Cardiac muscle cell (in vitro differentiated cells and primary cell): ENCODE measurements at regions not wholly inside any gene's neighbourhood (a gene's known extent, or its start where the extent isn't known, plus 50 kb on each side); places are given as distances from the start of the nearest gene placed in this dataset.

Experiments used
- DNase-seq, 2 donors: peaks; one replicate each; pipeline versions ENCODE4 v3.0.0 to v3.0.0-alpha.2; 2010 to 2017; ENCODE audit warnings: low read depth in 1 of 2, low spot score in 1 of 2
- H3K27ac ChIP-seq: fragments of 200-600 bp; sonication (generic); 2 replicates; pipeline ENCODE4 v1.5.1; 2016
- H3K27me3 ChIP-seq: fragments of 200-600 bp; sonication (generic); 2 replicates; pipeline ENCODE4 v1.6.0; 2016; ENCODE audit warnings: control low read depth
- H3K36me3 ChIP-seq: fragments of 200-600 bp; sonication (generic); 2 replicates; pipeline ENCODE4 v1.5.1; 2016; ENCODE audit warnings: control low read depth
- H3K4me1 ChIP-seq: fragments of 200-600 bp; sonication (generic); 2 replicates; pipeline ENCODE4 v1.8.1; 2017; ENCODE audit warnings: low read depth, mild to moderate bottlenecking, mixed run types
- H3K4me3 ChIP-seq: fragments of 200-600 bp; sonication (generic); 2 replicates; pipeline ENCODE4 v1.5.1; 2016; ENCODE audit warnings: mild to moderate bottlenecking
- H3K9me3 ChIP-seq: fragments of 200-600 bp; sonication (generic); 2 replicates; pipeline ENCODE4 v1.5.1; 2017; ENCODE audit warnings: low read depth, mild to moderate bottlenecking, control low read depth
- TF ChIP-seq, protein P1 (sequence below): IDR thresholded peaks from 2 replicates; pipeline ENCODE4 v1.5.1; 2012; ENCODE audit warnings: low read depth, mild to moderate bottlenecking, low read length

DNA sequence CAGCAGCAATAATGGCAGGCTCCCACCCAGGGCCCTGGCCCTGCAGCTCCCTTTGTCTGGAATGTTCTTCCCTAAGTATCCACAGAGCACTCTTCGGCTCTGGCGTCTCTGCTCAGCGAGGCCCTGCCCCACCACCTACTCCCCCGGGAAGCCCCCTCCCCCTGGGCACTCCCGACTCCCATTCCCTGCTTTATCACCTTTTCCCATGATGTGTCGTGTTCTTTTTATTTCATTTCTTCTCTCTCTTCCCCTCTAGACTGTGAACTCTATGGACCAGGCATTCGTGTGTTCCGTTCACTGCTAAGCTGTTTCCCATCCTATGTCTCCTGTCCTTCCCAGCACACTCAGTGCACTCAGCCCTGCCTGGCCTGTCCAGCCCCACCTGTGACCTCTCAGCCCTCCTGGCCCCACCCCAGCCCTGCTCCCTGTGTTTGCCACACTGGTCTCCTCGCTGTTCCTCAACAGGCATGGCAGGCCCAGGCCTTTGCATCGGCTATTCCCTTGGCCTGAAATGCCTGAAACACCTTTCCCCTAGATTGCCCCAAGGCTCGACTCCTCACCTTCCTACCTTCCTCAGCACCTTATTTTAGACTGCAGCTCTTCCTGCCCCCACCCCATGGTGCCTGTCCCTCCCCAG lies 107.4 kb downstream of the TPRA1 start:
- TF ChIP-seq, protein P1, sequence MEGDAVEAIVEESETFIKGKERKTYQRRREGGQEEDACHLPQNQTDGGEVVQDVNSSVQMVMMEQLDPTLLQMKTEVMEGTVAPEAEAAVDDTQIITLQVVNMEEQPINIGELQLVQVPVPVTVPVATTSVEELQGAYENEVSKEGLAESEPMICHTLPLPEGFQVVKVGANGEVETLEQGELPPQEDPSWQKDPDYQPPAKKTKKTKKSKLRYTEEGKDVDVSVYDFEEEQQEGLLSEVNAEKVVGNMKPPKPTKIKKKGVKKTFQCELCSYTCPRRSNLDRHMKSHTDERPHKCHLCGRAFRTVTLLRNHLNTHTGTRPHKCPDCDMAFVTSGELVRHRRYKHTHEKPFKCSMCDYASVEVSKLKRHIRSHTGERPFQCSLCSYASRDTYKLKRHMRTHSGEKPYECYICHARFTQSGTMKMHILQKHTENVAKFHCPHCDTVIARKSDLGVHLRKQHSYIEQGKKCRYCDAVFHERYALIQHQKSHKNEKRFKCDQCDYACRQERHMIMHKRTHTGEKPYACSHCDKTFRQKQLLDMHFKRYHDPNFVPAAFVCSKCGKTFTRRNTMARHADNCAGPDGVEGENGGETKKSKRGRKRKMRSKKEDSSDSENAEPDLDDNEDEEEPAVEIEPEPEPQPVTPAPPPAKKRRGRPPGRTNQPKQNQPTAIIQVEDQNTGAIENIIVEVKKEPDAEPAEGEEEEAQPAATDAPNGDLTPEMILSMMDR = no peak
- H3K4me3 ChIP-seq = no peak overlapping the region
- no peak overlapping the region for H3K27ac ChIP-seq
- H3K36me3 ChIP-seq = no peaks in the 10 kb centered on the region
- no peaks in the 10 kb centered on the region for H3K27me3 ChIP-seq
- no peaks in the 10 kb centered on the region for H3K9me3 ChIP-seq
- DNase-seq = no peak
- no peaks in the 10 kb centered on the region for H3K4me1 ChIP-seq

DNA sequence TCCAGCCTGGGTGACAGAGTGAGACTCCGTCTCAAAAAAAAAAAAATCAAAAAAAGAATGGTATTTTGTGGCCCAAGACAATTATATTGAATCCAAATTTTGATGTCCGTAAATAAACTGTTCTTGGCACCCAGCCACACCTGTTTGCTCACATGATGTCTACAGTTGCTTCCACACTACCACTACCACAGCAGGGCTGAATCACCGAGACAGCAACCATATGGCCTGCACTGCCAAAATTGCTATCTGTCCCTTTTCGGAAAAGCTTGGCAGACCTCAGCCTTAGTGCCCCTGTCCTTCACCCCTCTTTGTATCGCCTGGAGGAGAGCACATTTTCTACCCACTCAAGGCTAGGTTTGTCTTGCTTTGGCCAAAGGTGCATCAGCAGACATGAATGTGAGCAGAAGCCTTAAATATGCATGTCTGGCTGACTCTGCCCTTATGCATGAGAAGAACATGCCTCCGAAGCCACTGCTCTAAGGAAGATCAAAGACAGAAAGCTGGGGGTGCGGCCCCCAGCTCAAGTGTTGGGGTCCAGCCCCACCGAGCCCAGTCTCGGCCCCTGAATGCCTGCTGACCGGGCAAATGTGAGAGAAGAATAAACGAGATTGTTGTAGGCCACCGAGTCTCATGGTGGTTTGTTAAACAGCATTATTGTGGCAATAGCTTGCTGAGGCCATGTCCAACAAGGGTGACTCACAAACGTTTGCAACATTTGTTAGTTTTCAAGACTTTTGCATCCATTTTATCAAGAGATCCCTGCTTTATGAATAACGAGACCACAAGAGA lies 108.1 kb downstream of the TPRA1 start:
- no peaks in the 10 kb centered on the region for H3K9me3 ChIP-seq
- no peak overlapping the region for H3K4me3 ChIP-seq
- no peaks in the 10 kb centered on the region for H3K4me1 ChIP-seq
- no peaks in the 10 kb centered on the region for H3K36me3 ChIP-seq
- peak in 1 of 2 donors; percentile 67 for DNase-seq
- no peaks in the 10 kb centered on the region for H3K27me3 ChIP-seq
- H3K27ac ChIP-seq = no peak overlapping the region
- TF ChIP-seq, protein P1 = no peak

DNA sequence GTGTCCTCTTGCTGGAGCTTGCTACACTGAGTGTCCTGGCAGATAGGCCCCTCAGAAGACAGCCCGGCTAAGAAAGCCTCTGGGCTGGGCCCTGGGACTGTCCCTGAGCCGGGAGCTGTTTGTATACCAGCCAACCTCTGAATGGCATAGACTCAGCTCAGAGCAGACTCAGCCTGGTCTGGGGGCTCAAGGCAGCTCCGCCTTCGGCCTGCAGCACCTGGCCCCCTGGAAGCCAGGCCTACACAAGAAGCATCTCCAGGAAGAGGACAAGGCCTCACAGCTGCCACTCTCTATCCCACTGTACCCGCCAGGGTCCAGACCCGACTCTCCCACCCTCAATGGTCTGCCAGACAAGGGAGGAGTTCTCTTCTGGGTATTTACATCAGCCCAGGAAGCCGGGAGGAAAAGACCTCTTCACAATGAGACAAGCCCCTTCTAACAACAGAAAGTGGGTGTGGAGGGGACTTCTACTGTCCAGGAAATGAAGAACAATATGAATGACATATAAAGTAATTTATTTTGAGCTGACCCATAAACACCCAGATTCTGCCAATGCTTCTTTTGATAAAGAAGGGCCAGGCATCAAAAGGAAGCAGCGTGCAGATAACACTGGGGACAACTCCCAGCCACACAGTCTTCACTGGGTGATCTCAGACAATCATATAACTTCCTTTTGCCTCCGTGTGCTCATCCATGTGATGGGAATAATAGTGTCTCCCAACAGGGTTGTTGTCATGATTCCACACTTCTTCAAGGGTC lies 110.2 kb downstream of the TPRA1 start:
- TF ChIP-seq, protein P1 = no peak
- DNase-seq = no peak

DNA sequence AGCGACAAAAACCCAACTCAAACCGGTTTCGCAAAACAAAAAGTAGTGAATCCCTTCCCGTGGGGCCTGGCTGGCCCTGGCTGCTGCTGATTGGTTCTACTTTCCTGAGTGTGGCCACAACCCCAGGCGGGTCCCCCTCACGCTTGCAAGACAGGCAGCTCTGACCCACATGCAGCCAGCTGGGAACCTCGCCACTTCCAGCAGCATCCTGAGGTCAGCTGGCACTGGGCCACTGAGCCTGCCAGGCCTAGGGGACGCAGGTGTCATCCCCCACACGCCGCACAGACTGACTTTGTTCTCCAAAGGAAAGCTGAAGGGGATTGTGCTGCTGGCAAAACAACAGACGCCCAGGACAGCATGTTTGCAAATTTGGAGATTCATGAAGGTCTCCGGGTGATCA lies 111.1 kb downstream of the TPRA1 start:
- Histone ChIP-seq H3K9me3 (no peaks in the 10 kb centered on the region), H3K4me1 (no peaks in the 10 kb centered on the region), H3K36me3 (no peaks in the 10 kb centered on the region), H3K4me3 (no peak overlapping the region), H3K27ac (no peak overlapping the region), H3K27me3 (no peaks in the 10 kb centered on the region)
- no peak for DNase-seq
- TF ChIP-seq, protein P1 = no peak

More for the DNA sequence above, 110.2 kb downstream of the TPRA1 start:
- Histone ChIP-seq H3K4me3 (no peak overlapping the region), H3K27me3 (no peaks in the 10 kb centered on the region), H3K4me1 (no peaks in the 10 kb centered on the region), H3K36me3 (no peaks in the 10 kb centered on the region), H3K9me3 (no peaks in the 10 kb centered on the region), H3K27ac (no peak overlapping the region)

DNA sequence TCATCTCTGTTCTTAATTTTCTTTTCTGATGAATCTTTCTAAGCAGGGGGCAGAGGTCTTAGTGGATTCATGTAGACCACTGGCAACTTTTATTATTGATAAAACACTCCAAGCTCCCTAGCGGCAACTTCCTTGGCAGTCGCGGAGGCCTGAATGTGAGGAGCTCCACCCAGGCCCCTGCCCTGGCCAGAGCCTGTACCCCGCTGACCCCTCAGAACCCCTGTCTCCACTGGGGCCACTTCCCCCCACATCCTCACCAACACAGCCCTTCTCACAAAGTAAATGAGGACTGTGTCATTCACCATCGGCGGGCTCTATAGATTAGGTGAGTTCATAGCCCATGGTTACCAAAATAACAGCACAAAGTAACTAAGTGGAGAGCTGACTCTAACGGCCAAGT lies 111.6 kb downstream of the TPRA1 start:
- H3K27ac ChIP-seq = no peak overlapping the region
- H3K9me3 ChIP-seq = no peaks in the 10 kb centered on the region
- H3K27me3 ChIP-seq = no peaks in the 10 kb centered on the region
- H3K4me3 ChIP-seq = no peak overlapping the region
- DNase-seq = no peak
- no peaks in the 10 kb centered on the region for H3K36me3 ChIP-seq
- no peaks in the 10 kb centered on the region for H3K4me1 ChIP-seq
- TF ChIP-seq, protein P1 = no peak
